ENCODE measurements at regions not wholly inside any gene's neighbourhood (a gene's known extent, or its start where the extent isn't known, plus 50 kb on each side); places are given as distances from the start of the nearest gene placed in this dataset.

- 51% methylated on average over 5 of the region's 5 CpGs for WGBS (ENCODE audit: insufficient coverage, low coverage, low lambda C conversion rate, missing lambda C conversion rate)
- intact Hi-C loops (cut with DNase I), result no loop called here
- no peak for DNase-seq
These were observed 174.4 kb downstream of the ICOS start for GRCh38 chr2:204110751-204111516.

GRCh38 chr2:204112084-204112770, 175.7 kb downstream of the ICOS start:
- TF ChIP-seq POLR2A (IDR thresholded peaks at IDR 0.05) (no peak), CTCF (IDR thresholded peaks at IDR 0.05) (no peak)
- Histone ChIP-seq H3K27me3 (no peaks in the 10 kb centered on the region), H3K4me1 (peaks cover 0 to 13% (median 4%) of the 10 kb centered on the region in 4 donors), H3K36me3 (no peaks in the 10 kb centered on the region), H3K4me3 (no peak overlapping the region), H3K27ac (no peak overlapping the region), H3K9me3 (no peaks in the 10 kb centered on the region)
- WGBS (ENCODE audit: insufficient coverage, low coverage, low lambda C conversion rate, missing lambda C conversion rate), result 52% methylated on average over 6 of the region's 6 CpGs
- ATAC-seq (no peak), DNase-seq (no peak)
- intact Hi-C loops (cut with DNase I), result no loop called here

More at GRCh38 chr2:204110751-204111516, 174.4 kb downstream of the ICOS start:
- Histone ChIP-seq H3K9me3 (no peaks in the 10 kb centered on the region), H3K27ac (peak overlapping the region in 1 of 3 donors; percentile 13), H3K36me3 (no peaks in the 10 kb centered on the region), H3K4me1 (peaks cover 0 to 5% (median 1%) of the 10 kb centered on the region in 4 donors), H3K4me3 (no peak overlapping the region), H3K27me3 (no peaks in the 10 kb centered on the region)
- TF ChIP-seq CTCF (IDR thresholded peaks at IDR 0.05), result no peak
- TF ChIP-seq POLR2A (IDR thresholded peaks at IDR 0.05), result no peak
- no peak for ATAC-seq

- WGBS (ENCODE audit: insufficient coverage, low coverage, low lambda C conversion rate, missing lambda C conversion rate), result 56% methylated on average over 10 of the region's 11 CpGs
- DNase-seq (peak in 1 of 3 donors; percentile 33), ATAC-seq (peak; percentile 66 to 87 (median 81))
- Histone ChIP-seq H3K27ac (no peak overlapping the region), H3K9me3 (no peaks in the 10 kb centered on the region), H3K36me3 (no peaks in the 10 kb centered on the region), H3K27me3 (no peaks in the 10 kb centered on the region), H3K4me3 (no peak overlapping the region), H3K4me1 (peaks cover 0 to 13% (median 4%) of the 10 kb centered on the region in 4 donors)
- intact Hi-C loops (cut with DNase I), result no loop called here
- TF ChIP-seq POLR2A (IDR thresholded peaks at IDR 0.05) (no peak), CTCF (IDR thresholded peaks at IDR 0.05) (no peak)
These were observed 178.0 kb downstream of the ICOS start for GRCh38 chr2:204114295-204115136.

- Histone ChIP-seq H3K27ac (no peak overlapping the region), H3K9me3 (no peaks in the 10 kb centered on the region), H3K4me1 (peaks cover 0 to 13% (median 4%) of the 10 kb centered on the region in 4 donors), H3K36me3 (no peaks in the 10 kb centered on the region), H3K4me3 (no peak overlapping the region), H3K27me3 (no peaks in the 10 kb centered on the region)
- 81% methylated on average over 5 of the region's 5 CpGs for WGBS (ENCODE audit: insufficient coverage, low coverage, low lambda C conversion rate, missing lambda C conversion rate)
- no peak for DNase-seq
- no peak for TF ChIP-seq CTCF (IDR thresholded peaks at IDR 0.05)
- TF ChIP-seq POLR2A (IDR thresholded peaks at IDR 0.05), result no peak
- ATAC-seq, result no peak
- intact Hi-C loops (cut with DNase I), result no loop called here
These were observed 178.8 kb downstream of the ICOS start for GRCh38 chr2:204115137-204116056.

Measured in right lobe of liver (tissue), 6 donors.